K562 (cell line): ENCODE measurements at regions not wholly inside any gene's neighbourhood (a gene's known extent, or its start where the extent isn't known, plus 50 kb on each side); places are given as distances from the start of the nearest gene placed in this dataset.

ENCODE experiments used
- ATAC-seq: fragments of 200-7000 bp; cut with Tn5 transposase; 3 replicates; pipeline ENCODE4 v1.9.1; 2020; ENCODE audit warnings: moderate library complexity
- BruUV-seq: library from RNA; stranded (reverse); fragments of 400-500 nt; replicated peaks from 2 replicates; lab custom pipeline; 2021; lab: Mats Ljungman, UMichigan
- CTCF ChIA-PET: fragments of 300-600 bp; formaldehyde crosslinking; extraction: SDS; loops from one replicate; lab custom pipeline; 2021; ENCODE audit warnings: low intra/inter-chr PET ratio; lab: Yijun Ruan, JAX
- POLR2A ChIA-PET: fragments of 300-600, 350-650 bp; sonication (Branson Sonifier 250); formaldehyde crosslinking; extraction: SDS; loops from one replicate; lab custom pipeline; 2021; ENCODE audit warnings: antibody characterized with exemption, inconsistent platforms; lab: Yijun Ruan, JAX
- DNase-seq, 4 experiments: peaks; one replicate each; pipeline versions ENCODE4 v3.0.0 to v3.0.0-alpha.2; 2011 to 2018; ENCODE audit warnings: low spot score in 3 of 4, mixed read lengths in 3 of 4; ENCODE audit errors: extremely low read depth in 1 of 4
- FAIRE-seq: peaks from 2 replicates; lab custom pipeline; 2011; peaks lifted over from hg19 to GRCh38; lab: Jason Lieb, UNC
- H2AFZ ChIP-seq: 2 replicates; pipeline ENCODE4 v1.6.0; 2011; ENCODE audit warnings: low read depth, low read length, control low read depth, inconsistent platforms
- H3K27ac ChIP-seq: fragments of 200-600 bp; 3 replicates; pipeline ENCODE4 v1.8.0; 2011; ENCODE audit warnings: low read depth, mild to moderate bottlenecking, control low read depth, inconsistent platforms, low read length, moderate library complexity, mixed read lengths; ENCODE audit errors: extremely low read depth
- H3K27me3 ChIP-seq, 2 experiments: fragments of 300-600 bp in 1 of 2; 2 replicates in 1 of 2; 3 replicates in 1 of 2; pipeline versions ENCODE4 v1.6.0 to v1.8.0; 2011; ENCODE audit warnings: inconsistent platforms in 2 of 2, low read length in 2 of 2, mild to moderate bottlenecking in 1 of 2, mixed read lengths in 1 of 2, moderate library complexity in 1 of 2; ENCODE audit not compliant: control insufficient read depth in 2 of 2, insufficient read depth in 2 of 2
- H3K36me3 ChIP-seq: fragments of 300-600 bp; 3 replicates; pipeline ENCODE4 v1.8.0; 2011; ENCODE audit warnings: mild to moderate bottlenecking, low read length, inconsistent platforms; ENCODE audit not compliant: control insufficient read depth, insufficient read depth
- H3K4me1 ChIP-seq, 2 experiments: fragments of 200-600 bp in 1 of 2; replicated peaks in 1 of 2; 2 replicates in 1 of 2; 3 replicates in 1 of 2; pipeline versions ENCODE4 v1.5.1 to v1.8.0; 2011; ENCODE audit warnings: inconsistent platforms in 2 of 2, low read length in 2 of 2, mild to moderate bottlenecking in 1 of 2, mixed read lengths in 1 of 2, moderate library complexity in 1 of 2; ENCODE audit not compliant: control insufficient read depth in 2 of 2, insufficient read depth in 2 of 2
- H3K4me2 ChIP-seq: 2 replicates; pipeline ENCODE4 v1.6.1; 2011; ENCODE audit warnings: low read length, control low read depth, inconsistent platforms, mixed read lengths; ENCODE audit not compliant: insufficient read depth
- H3K4me3 ChIP-seq: fragments of 200-600 bp; sonication (generic), shearing (Covaris generic); 2 replicates; pipeline ENCODE4 v1.5.1; 2016; ENCODE audit warnings: control low read depth, inconsistent platforms
- H3K79me2 ChIP-seq: fragments of 200-600 bp; 3 replicates; pipeline ENCODE4 v1.8.0; 2011; ENCODE audit warnings: low read length, inconsistent platforms; ENCODE audit not compliant: control insufficient read depth, insufficient read depth
- H3K9ac ChIP-seq, 2 experiments: 2 replicates each; pipeline versions ENCODE4 v1.6.0 to v1.6.1; 2011; ENCODE audit warnings: low read depth in 2 of 2, low read length in 2 of 2, control low read depth in 1 of 2, inconsistent platforms in 1 of 2, mild to moderate bottlenecking in 1 of 2, mixed read lengths in 1 of 2; ENCODE audit not compliant: insufficient read depth in 1 of 2
- H3K9me1 ChIP-seq: one replicate; pipeline ENCODE4 v1.6.0; 2011; ENCODE audit warnings: inconsistent platforms, mild to moderate bottlenecking, low read length, moderate library complexity; ENCODE audit not compliant: control insufficient read depth, insufficient read depth
- H3K9me3 ChIP-seq: replicated peaks from 2 replicates; pipeline ENCODE4 v1.5.1; 2011; ENCODE audit warnings: low read depth, low read length, inconsistent platforms; ENCODE audit not compliant: control insufficient read depth, insufficient read depth
- H4K20me1 ChIP-seq: replicated peaks from 2 replicates; pipeline ENCODE4 v1.6.1; 2011; ENCODE audit warnings: low read length, inconsistent platforms, mixed read lengths; ENCODE audit not compliant: control insufficient read depth, insufficient read depth
- ATF4 ChIP-seq: fragments of 450-650 bp; formaldehyde crosslinking; IDR thresholded peaks from 2 replicates; pipeline ENCODE4 v1.4.0; 2022; ENCODE audit warnings: mild to moderate bottlenecking, moderate library complexity
- CBX3 ChIP-seq, 2 experiments: IDR thresholded peaks; 1 replicate in 1 of 2; 2 replicates in 1 of 2; pipeline ENCODE4 v1.6.1; 2012; ENCODE audit warnings: inconsistent platforms in 2 of 2, low read length in 2 of 2, borderline replicate concordance in 1 of 2, control low read depth in 1 of 2
- CEBPB ChIP-seq: fragments of 450-650 bp; IDR thresholded peaks from 2 replicates; pipeline ENCODE4 v1.6.1; 2016; ENCODE audit warnings: missing genetic modification characterization, missing compliant biosample characterization
- EZH2 ChIP-seq: IDR thresholded peaks from 2 replicates; pipeline ENCODE4 v1.6.1; 2012; ENCODE audit warnings: low read depth, mild to moderate bottlenecking, inconsistent platforms, low read length, borderline replicate concordance
- HSF4 ChIP-seq: fragments of 250-450 bp; sonication (Bioruptor Pico); IDR thresholded peaks from 2 replicates; pipeline ENCODE4 v2.1.2; 2022; ENCODE audit warnings: mild to moderate bottlenecking, moderate library complexity, borderline replicate concordance
- L3MBTL2 ChIP-seq: fragments of 450-650 bp; IDR thresholded peaks from 2 replicates; pipeline ENCODE4 v1.6.1; 2016; ENCODE audit warnings: mild to moderate bottlenecking, moderate library complexity
- MEF2A ChIP-seq: IDR thresholded peaks from 2 replicates; pipeline ENCODE4 v1.6.1; 2011; ENCODE audit warnings: low read depth, mild to moderate bottlenecking, low read length, moderate library complexity; ENCODE audit not compliant: control insufficient read depth
- MXI1 ChIP-seq: IDR thresholded peaks from 2 replicates; pipeline ENCODE4 v1.6.1; 2011; ENCODE audit warnings: low read depth, mild to moderate bottlenecking, improper control_type of control experiment, low read length
- RFX1 ChIP-seq: fragments of 450-650 bp; IDR thresholded peaks from 2 replicates; pipeline ENCODE4 v1.6.1; 2016; ENCODE audit warnings: mild to moderate bottlenecking, moderate library complexity
- TFAM ChIP-seq: fragments of 250-450 bp; sonication (Bioruptor Pico); conservative IDR thresholded peaks from 2 replicates; pipeline ENCODE4 v1.5.0; 2021; ENCODE audit warnings: mild to moderate bottlenecking, moderate library complexity
- XRCC4 ChIP-seq: IDR thresholded peaks from one replicate; pipeline ENCODE4 v1.6.1; 2011; ENCODE audit not compliant: insufficient read depth, insufficient read length; ENCODE audit errors: extremely low read depth
- ZNF239 ChIP-seq: fragments of 250-450 bp; sonication (Bioruptor Pico); IDR thresholded peaks from 2 replicates; pipeline ENCODE4 v1.4.0; 2020; ENCODE audit warnings: mild to moderate bottlenecking
- ZNF280B ChIP-seq: fragments of 250-450 bp; sonication (Bioruptor Pico); IDR thresholded peaks from 2 replicates; pipeline ENCODE4 v1.5.1; 2021; ENCODE audit warnings: mild to moderate bottlenecking
- WGBS: fragments of 100-300 bp; shearing (Covaris generic); methylation state at CpG from one replicate; pipeline ENCODE4 v1.1.6; 2016; ENCODE audit warnings: low coverage, mixed read lengths; ENCODE audit not compliant: insufficient coverage; ENCODE audit errors: missing lambda C conversion rate; 5-methylcytosine and 5-hydroxymethylcytosine counted together
- in situ Hi-C: fragments of 300-500 bp; cut with MboI; formaldehyde crosslinking; loops from 4 replicates; pipeline ENCODE4 v1.15.0; 2018; ENCODE audit warnings: inconsistent platforms, mixed read lengths
- intact Hi-C: fragments of 100-400 bp; cut with micrococcal nuclease; formaldehyde crosslinking; loops from 2 replicates; pipeline ENCODE4 v1.14.2; 2022

GRCh38 chr4:123327846-123328429, 68.7 kb upstream of the SPRY1 start:
- POLR2A ChIA-PET: no interaction called here
- WGBS: 22% methylated on average over 3 of the region's 3 CpGs
- no peak for TF ChIP-seq XRCC4
- no peak for TF ChIP-seq MXI1
- TF ChIP-seq HSF4 (CRISPR knock-in tag): no peak
- TF ChIP-seq EZH2: no peak
- no peaks in the 10 kb centered on the region for H3K36me3 ChIP-seq
- no peak overlapping the region for H3K9ac ChIP-seq
- no peak overlapping the region for H3K4me2 ChIP-seq
- H2AFZ ChIP-seq: peak overlapping the region; percentile 55; the same call in 1 of the 2 replicates
- H4K20me1 ChIP-seq: no peaks in the 10 kb centered on the region
- no TSS peak for BruUV-seq
- DNase-seq (no peak), FAIRE-seq (no peak), ATAC-seq (no peak)
- intact Hi-C loops (no loop called here), in situ Hi-C loops (no loop called here)
- CTCF ChIA-PET: no interaction called here
- no peaks in the 10 kb centered on the region for H3K4me1 ChIP-seq
- no peak overlapping the region for H3K27ac ChIP-seq
- no peaks in the 10 kb centered on the region for H3K9me3 ChIP-seq
- no peaks in the 10 kb centered on the region for H3K79me2 ChIP-seq
- H3K9me1 ChIP-seq: no peaks in the 10 kb centered on the region
- no peak overlapping the region for H3K4me3 ChIP-seq
- H3K27me3 ChIP-seq: no peaks in the 10 kb centered on the region

GRCh38 chr4:123338715-123339114, 57.9 kb upstream of the SPRY1 start:
- no TSS peak for BruUV-seq
- POLR2A ChIA-PET: no interaction called here
- in situ Hi-C loops (no loop called here), intact Hi-C loops (no loop called here)
- FAIRE-seq: no peak
- Histone ChIP-seq H3K27me3 (no peaks in the 10 kb centered on the region), H3K4me1 (peaks cover 0 to 3% of the 10 kb centered on the region in 2 experiments; a peak in 2 of 5 replicates), H3K79me2 (no peaks in the 10 kb centered on the region), H3K9ac (no peak overlapping the region), H3K4me3 (no peak overlapping the region), H3K27ac (no peak overlapping the region), H4K20me1 (no peaks in the 10 kb centered on the region), H2AFZ (no peak overlapping the region), H3K9me1 (no peaks in the 10 kb centered on the region), H3K4me2 (no peak overlapping the region), H3K36me3 (no peaks in the 10 kb centered on the region), H3K9me3 (no peaks in the 10 kb centered on the region)
- no peak for DNase-seq
- CTCF ChIA-PET: no interaction called here
- 68% methylated on average over 7 of the region's 7 CpGs for WGBS
- ATAC-seq: no peak
- TF ChIP-seq L3MBTL2 (no peak), ZNF239 (CRISPR knock-in tag) (no peak), ATF4 (CRISPR knock-in tag) (no peak), MEF2A (no peak), ZNF280B (CRISPR knock-in tag) (no peak), TFAM (CRISPR knock-in tag) (no peak), CEBPB (tag) (no peak), RFX1 (no peak), CBX3 (IDR thresholded peaks at IDR 0.05; ENCODE audit: borderline replicate concordance in 1 of 2, low read length in 2 of 2) (no peak)
